Gastroesophageal sphincter (tissue), 3 donors: ENCODE measurements at regions not wholly inside any gene's neighbourhood (a gene's known extent, or its start where the extent isn't known, plus 50 kb on each side); places are given as distances from the start of the nearest gene placed in this dataset.

ENCODE experiments used
- CTCF ChIP-seq, 4 experiments: fragments of 200-600 bp in 2 of 4; fragments of 450-650 bp in 2 of 4; sonication (generic) in 1 of 4; IDR thresholded peaks; one replicate each; pipeline ENCODE4 v1.5.1; 2017 to 2019; ENCODE audit warnings: antibody characterized with exemption in 4 of 4, mild to moderate bottlenecking in 2 of 4, moderate library complexity in 2 of 4
- POLR2A ChIP-seq, 2 donors: fragments of 450-650 bp; IDR thresholded peaks; one replicate each; pipeline ENCODE4 v1.6.1; 2017; ENCODE audit warnings: antibody characterized with exemption in 2 of 2, mild to moderate bottlenecking in 2 of 2, moderate library complexity in 1 of 2
- POLR2AphosphoS5 ChIP-seq: sonication (generic); formaldehyde crosslinking; IDR thresholded peaks from one replicate; pipeline ENCODE4 v1.6.1; 2017; ENCODE audit warnings: antibody characterized with exemption

DNA sequence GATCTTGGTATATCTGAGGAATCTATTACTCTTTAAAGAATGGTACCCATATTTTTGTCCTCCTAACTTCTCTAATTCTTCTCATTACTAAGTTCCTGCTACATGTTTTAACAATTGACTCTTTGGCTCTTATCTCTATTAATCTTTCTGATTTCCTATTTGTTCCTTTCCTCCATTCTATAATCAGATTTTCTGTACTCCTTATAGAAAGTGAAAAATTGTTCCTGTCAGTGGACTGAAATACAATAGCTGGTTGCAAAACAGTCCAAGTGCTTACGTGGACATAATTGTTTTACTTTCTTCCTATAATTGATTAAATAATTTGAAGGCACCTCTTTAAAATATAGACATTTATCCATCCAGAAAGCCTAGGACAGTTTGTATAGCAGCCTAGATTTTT, 86.7 kb upstream of the PTHLH start:
- TF ChIP-seq CTCF (IDR thresholded peaks at IDR 0.05) (no peak), POLR2A (IDR thresholded peaks at IDR 0.05) (no peak), POLR2AphosphoS5 (no peak)
